WTC11 (cell line): ENCODE measurements at regions not wholly inside any gene's neighbourhood (a gene's known extent, or its start where the extent isn't known, plus 50 kb on each side); places are given as distances from the start of the nearest gene placed in this dataset.

Experiments used
- ATAC-seq: fragments of 200-7000 bp; cut with Tn5 transposase; 2 replicates; pipeline ENCODE4 v1.10.0; 2021; ENCODE audit warnings: mild to moderate bottlenecking, moderate library complexity
- CTCF ChIA-PET: fragments of 300-600 bp; sonication (Branson Sonifier 250); formaldehyde crosslinking; loops from one replicate; lab custom pipeline; 2021; ENCODE audit warnings: antibody characterized with exemption; lab: Charles Lee
- POLR2A ChIA-PET: fragments of 350-600 bp; sonication (Branson Sonifier 250); formaldehyde crosslinking; loops from one replicate; lab custom pipeline; 2021; ENCODE audit warnings: antibody characterized with exemption; lab: Charles Lee
- DNase-seq: peaks from one replicate; pipeline ENCODE4 v3.0.0; 2021; ENCODE audit warnings: low spot score
- H3K27ac Mint-ChIP-seq: 2 replicates; pipeline ENCODE4 v1.8.0; 2021; ENCODE audit warnings: mixed read lengths
- H3K27me3 Mint-ChIP-seq: 2 replicates; pipeline ENCODE4 v1.8.0; 2021; ENCODE audit warnings: low read depth, mild to moderate bottlenecking, moderate library complexity, mixed read lengths
- H3K36me3 Mint-ChIP-seq: 2 replicates; pipeline ENCODE4 v1.8.0; 2021; ENCODE audit warnings: mixed read lengths
- H3K4me1 Mint-ChIP-seq: 2 replicates; pipeline ENCODE4 v1.8.0; 2022; ENCODE audit warnings: mixed read lengths
- H3K4me3 Mint-ChIP-seq: 2 replicates; pipeline ENCODE4 v1.8.0; 2021; ENCODE audit warnings: mild to moderate bottlenecking, moderate library complexity, mixed read lengths
- H3K9me3 Mint-ChIP-seq: 2 replicates; pipeline ENCODE4 v1.8.0; 2021; ENCODE audit warnings: mixed read lengths
- AR ChIP-seq: fragments of 250-450 bp; sonication (Bioruptor Pico); IDR thresholded peaks from 2 replicates; pipeline ENCODE4 v1.9.0; 2021; ENCODE audit warnings: mild to moderate bottlenecking
- ATF6 ChIP-seq: sonication (generic); formaldehyde crosslinking; IDR thresholded peaks from 2 replicates; pipeline ENCODE4 v1.8.1; 2023; ENCODE audit warnings: mild to moderate bottlenecking, missing genetic modification reagents
- CDX4 ChIP-seq: fragments of 250-450 bp; sonication (Bioruptor Pico); IDR thresholded peaks from 2 replicates; pipeline ENCODE4 v1.9.0; 2021; ENCODE audit warnings: moderate library complexity, mild to moderate bottlenecking, inconsistent platforms, borderline replicate concordance
- E2F1 ChIP-seq: sonication (generic); formaldehyde crosslinking; IDR thresholded peaks from 2 replicates; pipeline ENCODE4 v1.8.0; 2022; ENCODE audit warnings: mild to moderate bottlenecking, missing genetic modification reagents
- E2F4 ChIP-seq: sonication (generic); formaldehyde crosslinking; IDR thresholded peaks from 2 replicates; pipeline ENCODE4 v1.8.1; 2022; ENCODE audit warnings: low read depth, mild to moderate bottlenecking, moderate library complexity, missing genetic modification reagents, borderline replicate concordance
- EMX1 ChIP-seq: fragments of 250-450 bp; sonication (Bioruptor Pico); IDR thresholded peaks from 2 replicates; pipeline ENCODE4 v1.8.0; 2021; ENCODE audit warnings: mild to moderate bottlenecking
- ETV6 ChIP-seq: sonication (generic); formaldehyde crosslinking; IDR thresholded peaks from 2 replicates; pipeline ENCODE4 v1.8.1; 2022; ENCODE audit warnings: mild to moderate bottlenecking, missing genetic modification reagents
- GABPB1 ChIP-seq: sonication (generic); formaldehyde crosslinking; IDR thresholded peaks from 2 replicates; pipeline ENCODE4 v1.8.1; 2023; ENCODE audit warnings: mild to moderate bottlenecking, missing genetic modification reagents
- GTF2I ChIP-seq: fragments of 250-450 bp; sonication (Bioruptor Pico); conservative IDR thresholded peaks from 2 replicates; pipeline ENCODE4 v1.4.0; 2021; ENCODE audit warnings: mild to moderate bottlenecking
- JUN ChIP-seq: sonication (generic); formaldehyde crosslinking; IDR thresholded peaks from 2 replicates; pipeline ENCODE4 v1.8.0; 2023; ENCODE audit warnings: mild to moderate bottlenecking, missing genetic modification reagents
- RELA ChIP-seq: sonication (generic); formaldehyde crosslinking; IDR thresholded peaks from 2 replicates; pipeline ENCODE4 v1.8.1; 2022; ENCODE audit warnings: missing genetic modification reagents, mild to moderate bottlenecking, borderline replicate concordance
- RORB ChIP-seq: fragments of 250-450 bp; sonication (Bioruptor Pico); IDR thresholded peaks from 2 replicates; pipeline ENCODE4 v1.9.0; 2021; ENCODE audit warnings: mild to moderate bottlenecking
- USF1 ChIP-seq: sonication (generic); formaldehyde crosslinking; IDR thresholded peaks from 2 replicates; pipeline ENCODE4 v1.8.0; 2022; ENCODE audit warnings: mild to moderate bottlenecking, missing genetic modification reagents
- ZMAT4 ChIP-seq: fragments of 250-450 bp; sonication (Bioruptor Pico); IDR thresholded peaks from 2 replicates; pipeline ENCODE4 v1.9.0; 2021; ENCODE audit warnings: mild to moderate bottlenecking
- ZNF121 ChIP-seq: sonication (generic); formaldehyde crosslinking; IDR thresholded peaks from 2 replicates; pipeline ENCODE4 v1.8.0; 2023; ENCODE audit warnings: missing genetic modification reagents
- ZNF281 ChIP-seq: sonication (generic); formaldehyde crosslinking; IDR thresholded peaks from 2 replicates; pipeline ENCODE4 v1.8.0; 2023; ENCODE audit warnings: mild to moderate bottlenecking, missing genetic modification reagents
- ZNF396 ChIP-seq: fragments of 250-450 bp; sonication (Bioruptor Pico); IDR thresholded peaks from 2 replicates; pipeline ENCODE4 v1.8.0; 2021; ENCODE audit warnings: mild to moderate bottlenecking, moderate library complexity, borderline replicate concordance
- ZNF416 ChIP-seq: fragments of 250-450 bp; sonication (Bioruptor Pico); IDR thresholded peaks from 2 replicates; pipeline ENCODE4 v1.9.0; 2021; ENCODE audit warnings: mild to moderate bottlenecking, inconsistent platforms
- ZNF425 ChIP-seq: fragments of 250-450 bp; sonication (Bioruptor Pico); conservative IDR thresholded peaks from 2 replicates; pipeline ENCODE4 v1.9.0; 2021; ENCODE audit warnings: mild to moderate bottlenecking
- ZSCAN18 ChIP-seq: fragments of 250-450 bp; sonication (Bioruptor Pico); IDR thresholded peaks from 2 replicates; pipeline ENCODE4 v2.1.2; 2022; ENCODE audit warnings: mild to moderate bottlenecking, moderate library complexity

- ChIA-PET POLR2A (no interaction called here), CTCF (interaction anchor here (1.5 kb wide), 1 partner anchor 9 kb away, joined by 3 read pairs; no protein-coding TSS in a partner anchor)
- TF ChIP-seq ATF6 (CRISPR knock-in tag): no peak
- TF ChIP-seq RELA (CRISPR knock-in tag): no peak
- TF ChIP-seq GABPB1: no peak
- TF ChIP-seq USF1 (CRISPR knock-in tag): no peak
- TF ChIP-seq ZNF416 (CRISPR knock-in tag): no peak
- TF ChIP-seq JUN: no peak
- TF ChIP-seq ZNF396 (CRISPR knock-in tag): no peak
- TF ChIP-seq ZSCAN18: no peak
- TF ChIP-seq ZNF121: no peak
- TF ChIP-seq E2F4 (CRISPR knock-in tag): no peak
- TF ChIP-seq ZMAT4: no peak
- no peak for TF ChIP-seq ZNF281 (CRISPR knock-in tag)
- TF ChIP-seq EMX1 (CRISPR knock-in tag): no peak
- TF ChIP-seq ETV6 (CRISPR knock-in tag): no peak
- TF ChIP-seq RORB (CRISPR knock-in tag): no peak
- no peak for TF ChIP-seq AR
- no peak for TF ChIP-seq ZNF425 (CRISPR knock-in tag)
- TF ChIP-seq CDX4: no peak
- no peak for TF ChIP-seq GTF2I (CRISPR knock-in tag)
- no peak for TF ChIP-seq E2F1 (CRISPR knock-in tag)
- H3K36me3 Mint-ChIP-seq: no peaks in the 10 kb centered on the region
- H3K4me3 Mint-ChIP-seq: no peak overlapping the region
- peaks cover 2% of the 10 kb centered on the region for H3K27me3 Mint-ChIP-seq
- H3K9me3 Mint-ChIP-seq: peaks cover 12% of the 10 kb centered on the region
- no peak for DNase-seq
- ATAC-seq: no peak
- H3K27ac Mint-ChIP-seq: no peak overlapping the region
- H3K4me1 Mint-ChIP-seq: no peaks in the 10 kb centered on the region
Observed at GRCh38 chr20:40814631-40814960, 125.6 kb upstream of the MAFB start.
